ENCODE measurements at regions not wholly inside any gene's neighbourhood (a gene's known extent, or its start where the extent isn't known, plus 50 kb on each side); places are given as distances from the start of the nearest gene placed in this dataset.

DNA sequence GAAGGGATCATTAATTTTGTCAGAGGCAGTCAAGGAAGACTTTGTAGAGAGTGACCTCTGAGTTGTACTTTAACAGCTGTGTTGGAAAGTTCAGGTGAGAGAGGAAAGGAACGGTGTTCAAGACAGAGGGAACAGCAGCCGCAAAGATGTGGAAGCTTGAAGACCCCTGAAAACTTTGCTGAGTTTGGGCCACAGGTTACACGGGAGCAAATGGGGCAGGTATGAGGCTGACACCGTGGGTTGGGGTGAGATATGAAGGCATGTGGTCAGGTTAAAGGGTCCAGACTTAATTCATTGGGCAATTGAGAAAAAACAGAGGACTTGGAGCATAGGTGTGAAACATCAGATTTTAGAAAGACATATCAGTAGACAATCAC lies 72.0 kb upstream of the SERP2 start:
- TF ChIP-seq, protein P1, sequence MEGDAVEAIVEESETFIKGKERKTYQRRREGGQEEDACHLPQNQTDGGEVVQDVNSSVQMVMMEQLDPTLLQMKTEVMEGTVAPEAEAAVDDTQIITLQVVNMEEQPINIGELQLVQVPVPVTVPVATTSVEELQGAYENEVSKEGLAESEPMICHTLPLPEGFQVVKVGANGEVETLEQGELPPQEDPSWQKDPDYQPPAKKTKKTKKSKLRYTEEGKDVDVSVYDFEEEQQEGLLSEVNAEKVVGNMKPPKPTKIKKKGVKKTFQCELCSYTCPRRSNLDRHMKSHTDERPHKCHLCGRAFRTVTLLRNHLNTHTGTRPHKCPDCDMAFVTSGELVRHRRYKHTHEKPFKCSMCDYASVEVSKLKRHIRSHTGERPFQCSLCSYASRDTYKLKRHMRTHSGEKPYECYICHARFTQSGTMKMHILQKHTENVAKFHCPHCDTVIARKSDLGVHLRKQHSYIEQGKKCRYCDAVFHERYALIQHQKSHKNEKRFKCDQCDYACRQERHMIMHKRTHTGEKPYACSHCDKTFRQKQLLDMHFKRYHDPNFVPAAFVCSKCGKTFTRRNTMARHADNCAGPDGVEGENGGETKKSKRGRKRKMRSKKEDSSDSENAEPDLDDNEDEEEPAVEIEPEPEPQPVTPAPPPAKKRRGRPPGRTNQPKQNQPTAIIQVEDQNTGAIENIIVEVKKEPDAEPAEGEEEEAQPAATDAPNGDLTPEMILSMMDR (conservative IDR thresholded peaks at IDR 0.05; ENCODE audit: low read length), result no peak
- DNase-seq (ENCODE audit: low read depth), result no peak
- H3K4me3 ChIP-seq (ENCODE audit: low read length), result no peak overlapping the region

DNA sequence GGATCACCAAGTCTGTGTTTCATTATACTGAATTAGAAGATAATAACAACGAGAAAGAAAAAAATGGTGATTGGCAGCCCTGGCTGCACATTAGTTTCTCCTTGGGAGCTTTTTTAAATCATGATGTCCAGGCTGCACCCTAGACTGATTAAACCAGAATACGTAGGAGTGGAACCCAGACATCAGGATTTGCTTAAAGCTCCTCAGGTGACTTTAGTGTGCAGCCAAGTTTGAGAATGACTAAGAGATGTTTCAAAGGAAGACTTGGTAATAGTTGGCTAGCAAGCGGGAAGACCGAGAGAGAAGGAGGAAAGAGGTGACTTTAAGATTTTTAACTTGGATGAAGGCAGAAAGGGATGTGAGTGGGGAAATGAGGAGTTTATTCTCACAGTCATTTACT lies 71.4 kb upstream of the SERP2 start:
- no peak overlapping the region for H3K4me3 ChIP-seq (ENCODE audit: low read length)
- DNase-seq (ENCODE audit: low read depth), result no peak
- TF ChIP-seq, protein P1 (conservative IDR thresholded peaks at IDR 0.05; ENCODE audit: low read length), result no peak

DNA sequence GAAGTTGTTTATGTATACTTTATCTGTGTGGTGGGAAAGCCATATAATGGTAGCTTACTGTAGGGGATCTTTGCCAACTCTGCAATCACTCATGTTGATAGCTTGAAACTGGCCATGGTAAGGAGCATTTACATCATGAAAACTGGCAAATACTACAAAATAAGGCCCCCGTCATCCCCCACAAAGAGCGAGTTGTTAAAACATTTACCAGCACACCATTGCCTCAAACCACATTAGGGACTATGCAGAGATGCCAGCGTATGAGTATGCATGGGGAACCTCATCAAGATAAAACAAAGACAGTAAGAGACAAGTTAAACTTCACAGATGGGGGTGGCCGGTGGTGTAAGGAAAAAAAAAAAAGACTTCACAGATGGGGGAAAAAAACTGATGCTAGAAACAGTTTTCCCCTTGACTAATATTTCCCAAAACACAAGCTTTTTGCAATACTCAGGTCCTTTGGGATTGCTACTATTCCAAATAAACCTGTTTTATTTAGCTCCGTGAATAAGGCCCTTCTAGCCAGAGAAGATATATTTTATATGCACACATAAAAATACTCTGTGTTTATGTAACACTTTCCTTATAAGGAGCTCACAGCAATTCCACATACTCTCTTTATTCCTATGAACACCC lies 70.6 kb upstream of the SERP2 start:
- no peak for DNase-seq (ENCODE audit: low read depth)
- H3K4me3 ChIP-seq (ENCODE audit: low read length), result no peak overlapping the region
- TF ChIP-seq, protein P1 (conservative IDR thresholded peaks at IDR 0.05; ENCODE audit: low read length), result no peak

DNA sequence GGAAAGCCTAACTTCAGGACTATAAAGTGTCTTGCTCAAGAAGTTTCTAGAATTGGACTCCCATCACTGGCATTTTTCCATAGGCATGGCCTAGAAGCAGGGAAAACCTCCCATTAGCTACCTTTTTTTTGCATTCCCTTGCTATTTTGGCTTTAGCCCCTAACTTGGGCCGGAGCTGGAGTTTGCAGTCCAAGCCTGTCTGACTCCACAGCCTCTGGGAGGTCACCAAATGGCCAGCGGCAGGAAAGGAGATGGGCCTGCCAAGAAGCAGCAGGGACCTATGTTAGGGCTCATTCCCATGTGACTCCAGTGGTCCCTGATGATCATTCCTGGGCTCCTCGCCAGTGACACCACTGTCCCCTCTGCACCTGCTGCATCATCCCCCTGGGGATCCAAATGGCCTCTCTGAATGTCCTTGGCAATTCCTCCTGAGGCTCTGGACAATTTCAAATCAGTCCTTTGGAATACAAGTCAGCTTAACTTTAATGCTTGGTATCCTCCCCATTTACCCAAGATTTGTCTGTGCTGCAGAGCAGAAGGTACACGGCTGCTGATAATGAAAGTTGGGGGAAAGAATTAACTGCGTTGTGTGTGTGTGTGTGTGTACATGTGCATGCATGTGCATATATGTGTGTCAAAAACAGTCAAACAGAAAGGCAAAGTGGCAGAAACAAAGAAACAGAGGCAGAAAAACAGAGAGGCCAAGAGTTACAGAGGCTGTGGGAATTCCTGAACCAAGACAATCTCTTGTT lies 69.8 kb upstream of the SERP2 start:
- TF ChIP-seq, protein P1 (conservative IDR thresholded peaks at IDR 0.05; ENCODE audit: low read length), result no peak
- no peak overlapping the region for H3K4me3 ChIP-seq (ENCODE audit: low read length)
- no peak for DNase-seq (ENCODE audit: low read depth)

DNA sequence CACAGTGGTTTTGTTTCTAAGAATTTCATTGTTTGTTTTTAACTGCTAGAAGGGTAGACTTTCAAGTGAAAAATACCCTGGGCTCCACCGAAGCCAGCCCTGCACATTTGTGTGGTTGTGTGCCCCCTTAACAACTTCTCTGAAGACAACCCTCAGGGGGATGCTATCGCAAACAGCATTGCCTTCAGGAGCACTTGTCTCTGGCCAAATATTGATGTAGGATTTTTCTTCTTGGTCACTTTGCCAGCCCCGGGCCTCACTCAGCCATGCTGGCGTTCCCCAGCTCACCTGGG lies 69.2 kb upstream of the SERP2 start:
- TF ChIP-seq, protein P1 (conservative IDR thresholded peaks at IDR 0.05; ENCODE audit: low read length), result no peak

DNA sequence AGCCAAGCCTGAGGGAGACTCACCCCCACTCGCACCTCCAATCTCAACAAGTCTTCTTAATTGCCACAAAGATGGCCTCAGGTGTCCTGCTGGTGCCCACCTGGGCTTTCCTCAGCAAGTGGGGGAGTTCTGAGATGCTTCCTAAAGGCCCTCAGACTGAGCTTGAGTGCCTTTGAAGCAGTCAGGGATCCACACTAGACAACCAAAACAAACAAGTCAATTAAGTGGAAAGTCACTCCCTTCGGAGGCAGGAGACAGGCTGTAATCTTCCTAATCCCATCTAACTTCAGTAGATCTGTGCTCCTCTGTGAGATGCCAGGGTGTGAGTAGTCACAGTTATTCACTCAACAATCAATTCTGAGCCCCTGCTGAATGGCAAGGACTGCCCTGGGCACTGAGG lies 68.3 kb upstream of the SERP2 start:
- no peak overlapping the region for H3K4me3 ChIP-seq (ENCODE audit: low read length)
- no peak for DNase-seq (ENCODE audit: low read depth)
- TF ChIP-seq, protein P1 (conservative IDR thresholded peaks at IDR 0.05; ENCODE audit: low read length), result no peak

More for the DNA sequence above, 69.2 kb upstream of the SERP2 start:
- no peak overlapping the region for H3K4me3 ChIP-seq (ENCODE audit: low read length)
- DNase-seq (ENCODE audit: low read depth), result no peak

DNA sequence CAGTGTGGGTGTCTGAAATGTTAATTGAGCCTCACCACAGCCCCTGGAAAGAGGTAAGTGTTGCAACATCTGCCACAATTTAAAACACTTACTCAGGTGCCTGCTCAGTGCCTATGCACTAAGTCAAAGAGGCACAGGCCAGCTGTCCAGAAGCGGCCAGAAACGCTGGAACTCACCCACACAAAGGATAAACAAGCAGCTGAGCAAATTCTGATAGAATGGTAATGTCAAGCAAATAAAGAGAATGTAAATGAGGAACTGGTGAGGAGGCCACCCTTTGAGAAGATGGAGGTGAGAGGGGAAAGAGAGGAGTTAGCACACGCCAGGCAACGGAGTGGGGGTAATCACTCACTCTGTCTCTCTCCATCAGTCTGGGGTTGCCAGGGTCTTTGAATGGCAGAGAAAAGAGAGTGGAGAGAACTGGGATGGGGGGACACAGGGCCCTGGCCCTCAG lies 67.7 kb upstream of the SERP2 start:
- no peak overlapping the region for H3K4me3 ChIP-seq (ENCODE audit: low read length)
- DNase-seq (ENCODE audit: low read depth), result peak; percentile 4
- TF ChIP-seq, protein P1 (conservative IDR thresholded peaks at IDR 0.05; ENCODE audit: low read length), result no peak

Measured in AG10803 (cell line).